TTC549 (cell line): ENCODE measurements at regions not wholly inside any gene's neighbourhood (a gene's known extent, or its start where the extent isn't known, plus 50 kb on each side); places are given as distances from the start of the nearest gene placed in this dataset.

Experiments used
- FAIRE-seq: peaks from 2 replicates; lab custom pipeline; 2012; peaks lifted over from hg19 to GRCh38; lab: Jason Lieb, UNC

DNA sequence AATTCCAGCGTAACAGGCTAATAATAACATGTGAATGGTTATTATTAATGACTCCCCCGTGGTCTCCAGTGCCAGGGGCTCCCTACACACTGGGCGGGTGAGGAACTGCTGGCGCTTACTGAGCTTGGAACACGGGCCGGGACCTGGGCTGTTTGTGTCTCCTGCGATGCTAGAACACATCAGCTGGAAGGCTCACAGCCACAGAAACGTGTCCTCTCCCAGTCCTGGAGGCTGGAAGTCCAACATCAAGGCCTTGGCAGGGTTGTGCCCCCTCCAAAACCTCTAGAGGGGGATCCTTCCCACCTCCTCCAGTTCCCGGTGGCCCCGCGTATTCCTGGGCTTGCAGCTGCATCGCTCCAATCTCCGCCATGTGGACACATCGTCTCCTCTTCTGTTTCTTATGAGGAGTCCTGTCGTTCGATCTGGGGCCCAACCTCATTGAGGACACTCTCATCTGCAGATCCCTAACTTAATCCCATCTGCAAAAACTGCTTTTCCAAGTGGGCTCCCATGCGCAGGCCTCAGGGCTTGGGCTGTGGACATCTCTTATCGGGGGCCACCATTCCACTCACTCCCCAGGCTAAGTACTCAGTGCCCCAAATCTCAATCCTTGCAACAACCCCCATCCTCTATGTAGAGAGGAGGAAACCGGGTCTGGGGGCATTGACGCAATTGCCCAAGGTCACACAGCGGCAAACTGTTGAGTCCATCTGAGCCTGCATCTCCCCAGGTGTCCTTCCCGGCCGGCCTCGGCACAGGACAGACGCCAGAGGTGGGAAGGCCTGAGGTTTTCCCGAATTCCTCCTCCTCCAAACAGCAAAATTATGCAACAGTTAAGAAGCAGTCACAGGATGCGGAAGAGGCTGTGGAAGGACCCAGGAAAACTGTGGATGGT lies 193.9 kb downstream of the IRF8 start:
- no peak for FAIRE-seq

DNA sequence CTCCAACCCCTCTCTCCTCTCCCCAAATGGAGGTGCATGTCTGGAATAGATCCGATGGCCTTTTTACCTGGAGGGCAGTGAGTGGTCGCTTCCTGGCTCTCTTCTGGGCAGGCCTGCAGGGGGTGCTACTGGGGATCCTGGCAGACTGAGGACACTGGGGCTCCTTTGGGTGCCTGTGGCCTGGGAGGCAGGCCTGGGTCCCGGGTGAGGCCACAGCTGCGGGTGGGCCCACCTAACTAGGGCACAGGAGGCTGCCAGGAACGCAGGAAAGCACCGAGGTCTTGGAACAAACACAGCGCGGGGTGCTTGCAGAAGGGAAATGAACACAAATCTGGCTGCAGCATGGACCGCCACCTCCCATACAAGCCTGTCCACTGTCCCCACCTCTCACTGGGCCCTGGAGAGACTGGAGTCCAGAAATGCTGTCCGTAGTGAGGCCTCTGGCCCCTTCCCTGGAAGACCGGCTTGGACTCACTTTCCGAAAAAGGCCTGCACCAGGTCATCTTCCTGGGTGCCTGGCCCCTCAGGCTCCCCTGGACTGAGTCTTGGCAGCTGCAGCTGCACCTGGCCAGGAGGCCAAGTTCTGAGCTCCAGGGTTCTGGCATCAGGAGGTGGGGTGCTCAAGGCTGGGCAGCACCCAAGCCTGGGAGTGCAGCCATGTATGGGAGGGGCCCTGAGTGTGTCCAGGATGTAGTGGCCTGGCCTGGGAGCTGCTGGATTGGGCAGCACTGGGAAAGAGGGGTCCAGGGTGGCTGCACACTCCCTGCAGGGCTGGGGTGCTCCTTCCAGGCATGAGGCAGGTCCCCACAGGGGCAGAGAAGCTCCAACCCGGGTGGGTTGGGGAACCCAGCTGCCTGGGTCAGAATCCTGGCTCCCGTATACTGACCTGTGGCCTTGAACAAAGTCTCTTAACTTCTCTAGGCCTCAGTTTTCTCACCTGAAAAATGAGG lies 195.1 kb downstream of the IRF8 start:
- no peak for FAIRE-seq

DNA sequence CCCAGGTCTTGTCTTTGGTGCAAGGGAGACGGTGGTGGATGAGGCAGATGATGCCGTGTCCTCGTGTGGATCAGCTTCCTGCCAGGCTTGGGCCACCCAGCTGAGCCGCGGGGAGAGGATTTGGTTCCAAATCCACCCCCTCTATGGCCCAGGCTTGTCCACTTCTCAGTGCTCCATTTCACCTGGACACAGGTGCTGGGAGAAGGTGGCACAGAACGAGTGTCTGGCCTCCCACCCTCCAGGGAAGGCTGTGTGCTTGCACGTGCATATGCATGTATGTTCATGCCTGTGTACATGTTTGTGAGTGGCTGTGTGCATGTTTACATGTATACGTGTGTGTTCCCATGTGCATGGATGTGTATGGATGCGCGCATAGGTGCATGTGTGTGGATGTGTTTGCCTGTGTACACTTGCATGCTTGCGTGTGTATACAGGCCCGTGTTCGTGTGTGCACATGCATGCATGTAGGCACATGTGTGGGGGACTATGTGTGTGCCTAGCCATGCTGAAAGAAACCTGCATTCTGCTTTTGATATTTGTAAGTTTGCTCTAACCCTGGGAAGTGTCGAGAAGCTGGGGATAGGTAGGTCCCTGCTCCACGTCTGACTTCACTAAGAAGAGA lies 196.3 kb downstream of the IRF8 start:
- FAIRE-seq = no peak

DNA sequence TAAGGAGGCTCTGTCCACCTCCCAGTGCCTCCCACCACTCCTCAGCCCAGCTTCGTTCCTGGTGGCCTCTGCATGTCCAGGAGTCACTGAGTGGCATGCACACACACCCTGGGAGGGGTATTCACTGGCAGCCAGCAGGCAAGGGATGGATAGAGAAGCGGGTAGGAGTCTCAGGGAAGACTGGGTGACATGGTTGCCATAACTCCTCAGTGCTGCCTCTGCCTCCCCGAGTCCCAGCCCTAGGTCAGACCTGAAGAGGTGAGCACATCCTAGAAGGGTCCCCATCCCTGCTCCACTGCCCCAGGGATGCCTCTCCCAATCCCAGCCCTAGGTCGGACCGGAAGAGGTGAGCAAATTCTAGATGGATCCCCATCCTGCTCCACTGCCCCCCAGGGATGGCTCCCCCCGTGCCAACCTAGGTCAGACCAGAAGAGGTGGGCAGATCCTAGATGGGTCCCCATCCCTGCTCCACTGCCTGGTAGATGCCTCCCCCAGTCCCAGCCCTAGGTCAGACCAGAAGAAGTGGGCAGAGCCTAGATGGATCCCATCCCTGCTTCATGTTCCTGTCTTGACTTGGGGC lies 197.0 kb downstream of the IRF8 start:
- FAIRE-seq = no peak

GRCh38 chr16:86096850-86097249 lies 197.9 kb downstream of the IRF8 start:
- no peak for FAIRE-seq

GRCh38 chr16:86099326-86099725 lies 200.4 kb downstream of the IRF8 start:
- no peak for FAIRE-seq

DNA sequence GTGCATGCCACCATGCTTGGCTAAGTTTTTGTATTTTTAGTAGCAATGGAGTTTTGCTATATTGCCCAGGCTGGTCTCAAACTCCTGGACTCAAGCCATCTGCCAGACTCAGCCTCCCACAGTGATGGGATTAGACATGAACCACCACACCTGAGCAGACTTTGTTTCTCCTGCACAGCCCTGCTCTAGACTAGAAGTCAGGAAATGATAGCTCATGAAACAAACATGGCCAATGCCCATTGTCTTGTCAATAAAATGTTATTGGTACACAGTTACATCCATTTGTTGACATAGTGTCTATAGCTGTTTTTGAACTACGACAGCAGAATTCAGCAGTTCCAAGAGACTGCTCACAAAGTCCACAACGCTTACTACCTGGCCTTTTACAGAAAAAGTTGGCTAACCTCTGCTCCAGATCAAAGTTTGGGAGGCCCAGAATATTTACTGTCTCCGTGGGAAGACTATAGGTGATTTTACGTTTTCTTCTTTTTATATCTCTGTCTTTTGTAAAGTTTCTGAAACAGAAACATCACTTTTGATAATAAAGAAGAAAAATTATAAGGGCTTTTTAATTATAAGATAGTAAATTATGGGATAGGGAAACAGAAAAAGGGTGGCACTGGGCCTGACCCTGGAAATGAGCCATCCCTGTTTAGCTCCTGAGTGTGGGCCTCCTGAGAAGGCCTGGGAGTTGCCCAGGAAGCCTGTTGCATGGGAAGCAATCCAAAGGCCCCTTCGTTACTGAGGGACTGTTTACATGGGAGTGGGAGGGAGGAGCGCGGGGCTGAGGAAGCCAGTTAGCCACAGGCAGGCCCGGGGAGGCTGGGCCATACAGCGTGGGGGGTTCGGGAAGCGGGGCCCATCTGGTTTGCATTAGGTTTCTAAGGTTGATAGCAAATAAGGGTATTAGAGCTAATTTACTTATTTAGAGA lies 201.5 kb downstream of the IRF8 start:
- no peak for FAIRE-seq

GRCh38 chr16:86101137-86101896 lies 202.4 kb downstream of the IRF8 start:
- FAIRE-seq = no peak

- FAIRE-seq = no peak
These were observed 202.9 kb downstream of the IRF8 start for GRCh38 chr16:86101897-86102157.

- no peak for FAIRE-seq
These were observed 204.4 kb downstream of the IRF8 start for GRCh38 chr16:86103320-86103719.

DNA sequence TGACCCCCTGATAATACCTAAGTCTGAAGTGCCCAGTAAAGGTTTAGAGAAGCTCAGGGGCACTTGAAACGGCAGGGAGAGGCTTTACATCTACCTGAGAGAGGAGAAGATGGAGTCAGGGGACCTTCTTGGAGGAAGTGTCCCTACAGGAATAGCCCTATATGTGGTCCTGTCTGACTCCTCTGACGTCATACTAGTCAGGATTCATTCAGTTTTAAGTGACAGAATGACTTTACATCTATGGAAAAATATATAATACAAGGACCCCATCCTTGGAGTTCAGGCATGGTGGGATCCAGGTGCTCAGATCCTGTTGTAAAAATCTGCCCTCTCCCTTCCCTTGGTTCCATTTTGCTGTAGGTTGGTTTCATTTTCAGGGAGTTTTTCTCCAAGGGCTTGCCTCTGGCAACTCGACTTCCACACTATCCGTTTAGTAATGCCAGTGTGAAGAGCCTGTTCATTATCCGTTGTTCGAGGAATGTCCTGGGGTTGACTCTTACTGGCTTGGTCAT lies 205.6 kb downstream of the IRF8 start:
- FAIRE-seq = no peak

DNA sequence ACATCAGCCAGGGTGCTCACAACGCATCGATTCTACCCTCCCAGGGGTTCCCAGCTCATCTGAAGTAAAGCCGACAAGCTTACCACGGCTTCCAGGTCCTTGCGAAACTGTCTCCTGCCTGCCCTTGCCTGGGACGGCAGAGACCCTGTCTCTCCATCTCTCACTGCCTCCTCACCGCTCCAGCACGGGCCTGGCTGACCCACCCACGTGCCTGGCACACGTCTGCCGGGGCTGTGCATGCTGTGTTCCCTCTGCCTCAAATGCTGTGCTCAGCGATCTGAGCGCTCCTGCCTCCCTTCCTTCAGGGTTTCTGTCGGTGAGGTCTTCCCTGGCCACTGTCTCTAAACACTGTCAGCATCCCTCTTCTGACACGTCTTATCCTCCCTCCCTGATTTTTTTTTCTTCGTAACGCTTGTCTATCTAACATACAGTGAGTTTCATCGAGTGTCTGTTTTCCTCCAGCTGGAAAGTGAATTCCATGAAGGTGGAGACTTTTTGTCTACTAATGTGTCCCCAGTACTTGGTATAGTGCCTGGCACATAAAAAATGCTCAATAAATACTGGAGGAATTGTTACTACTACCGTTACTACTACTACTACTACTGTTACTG lies 208.4 kb downstream of the IRF8 start:
- FAIRE-seq = no peak

DNA sequence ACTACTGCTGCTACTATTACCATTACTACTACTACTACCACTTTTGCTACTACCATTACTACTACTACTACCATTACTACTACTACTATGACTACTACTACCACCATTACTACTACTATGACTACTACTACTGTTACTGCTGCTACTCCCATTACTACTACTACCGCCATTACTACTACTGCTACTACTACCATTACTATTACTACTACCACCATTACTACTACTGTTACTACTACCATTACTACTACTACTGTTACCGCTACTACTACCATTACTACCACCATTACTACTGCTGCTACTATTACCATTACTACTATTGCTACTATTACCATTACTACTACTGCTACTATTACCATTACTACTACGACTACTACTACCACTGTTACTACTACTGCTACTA lies 209.1 kb downstream of the IRF8 start:
- no peak for FAIRE-seq

- FAIRE-seq = no peak
These were observed 211.2 kb downstream of the IRF8 start for GRCh38 chr16:86110134-86110533.

GRCh38 chr16:86110726-86111125 lies 211.8 kb downstream of the IRF8 start:
- FAIRE-seq = no peak

DNA sequence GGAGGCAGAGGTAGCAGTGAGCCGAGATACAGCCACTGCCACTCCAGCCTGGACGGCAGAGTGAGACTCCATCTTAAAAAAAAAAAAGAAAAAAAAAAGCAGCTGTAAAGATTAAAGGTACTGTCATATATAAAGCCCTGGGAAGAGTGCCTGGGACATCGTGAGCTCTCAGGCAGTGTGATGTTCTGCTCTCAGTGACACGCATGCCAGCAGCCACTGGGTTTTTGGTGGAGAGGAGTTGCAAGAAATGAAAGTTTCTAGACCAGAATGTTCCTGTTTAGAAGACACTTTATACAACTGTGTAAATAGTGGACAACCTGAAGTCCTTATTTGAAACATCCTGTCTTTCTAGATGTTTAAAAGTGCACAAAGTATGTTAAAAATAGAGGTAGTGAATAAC lies 213.2 kb downstream of the IRF8 start:
- FAIRE-seq = no peak

DNA sequence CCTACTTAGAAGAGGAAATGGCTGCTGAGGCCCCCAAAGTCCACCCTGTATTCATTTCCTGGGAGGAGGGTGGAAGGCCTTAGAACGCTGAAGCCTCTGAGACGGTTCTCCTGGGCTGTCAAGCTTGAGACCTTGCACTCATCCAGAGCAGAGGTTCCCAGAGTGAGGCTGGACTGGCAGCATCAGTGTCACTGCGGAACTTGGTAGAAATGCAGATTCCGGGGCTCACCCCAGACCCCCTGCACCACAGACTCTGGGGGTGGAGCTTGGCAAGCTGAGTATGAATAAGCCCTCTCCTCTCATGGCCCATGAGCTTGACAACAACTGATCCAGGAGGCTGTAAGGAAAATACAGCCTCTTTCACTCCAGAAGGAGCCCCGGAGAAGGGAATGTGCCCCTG lies 218.3 kb downstream of the IRF8 start:
- FAIRE-seq = no peak

DNA sequence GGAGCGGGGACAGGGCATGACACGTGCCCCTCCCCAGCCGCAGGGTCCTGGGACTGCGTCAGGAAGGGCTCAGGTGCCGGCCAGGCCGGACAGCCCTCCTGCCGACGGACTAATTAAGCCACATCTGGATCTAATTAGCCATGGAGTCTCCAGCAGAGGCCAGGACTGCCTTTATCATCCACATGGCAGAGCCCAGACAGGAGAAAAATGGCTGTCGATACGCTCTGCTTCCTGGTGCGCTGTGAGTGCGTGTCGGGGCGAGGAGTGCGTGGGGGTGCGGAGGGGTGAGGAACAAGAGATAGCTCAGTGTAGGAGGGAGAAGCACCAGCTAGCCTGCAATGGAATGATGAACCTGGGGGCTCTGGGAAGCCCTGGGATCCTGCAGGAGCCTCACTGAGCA lies 218.8 kb downstream of the IRF8 start:
- no peak for FAIRE-seq

DNA sequence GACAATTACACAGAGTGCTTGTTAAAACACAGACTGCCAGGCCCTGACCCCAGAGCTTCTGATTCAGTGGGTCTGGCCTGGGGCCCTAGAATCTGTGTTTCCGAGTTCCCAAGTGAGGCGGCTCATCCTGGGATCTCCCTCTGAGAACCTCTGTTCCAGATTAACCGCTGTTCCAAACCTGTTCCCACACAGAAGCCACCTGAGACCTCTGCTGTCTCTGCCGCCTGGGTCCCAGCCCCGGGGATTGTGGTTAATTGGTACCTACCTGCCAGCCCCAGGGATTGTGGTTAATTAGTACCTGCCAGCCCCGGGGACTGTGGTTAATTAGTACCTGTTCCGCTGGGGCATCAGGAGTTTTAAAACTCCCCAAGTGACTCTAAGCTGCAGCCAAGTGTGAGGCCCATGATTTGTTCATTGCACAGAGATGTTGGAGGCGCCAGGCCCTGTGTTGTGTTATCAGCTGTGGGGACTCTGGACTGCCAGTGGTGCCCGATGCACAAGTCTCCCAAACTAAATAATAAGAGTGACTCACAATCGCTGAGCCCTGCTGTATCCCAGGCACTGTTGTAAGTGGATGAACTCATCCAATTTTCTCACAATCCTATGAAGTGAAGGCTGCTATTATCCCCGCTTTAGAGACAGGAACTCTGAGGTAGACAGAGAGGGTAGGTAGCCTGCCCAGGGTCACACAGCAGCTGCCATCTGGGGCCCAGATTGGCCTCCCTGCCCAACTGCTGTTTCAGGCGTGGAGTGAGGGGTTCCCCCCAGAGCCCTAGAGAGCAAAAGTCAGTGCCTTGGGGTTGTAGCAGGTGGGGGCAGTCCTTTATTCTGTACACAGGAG lies 219.7 kb downstream of the IRF8 start:
- no peak for FAIRE-seq
